ENCODE measurements at regions not wholly inside any gene's neighbourhood (a gene's known extent, or its start where the extent isn't known, plus 50 kb on each side); places are given as distances from the start of the nearest gene placed in this dataset.

- CTCF ChIA-PET = no interaction called here
- H3K4me1 ChIP-seq (ENCODE audit: control insufficient read depth, insufficient read depth, low read length) = no peaks in the 10 kb centered on the region
Measured at GRCh38 chr5:13519131-13519530, 425.4 kb downstream of the DNAH5 start.

GRCh38 chr5:13516195-13516594 is 428.3 kb downstream of the DNAH5 start:
- H3K27ac ChIP-seq (ENCODE audit: extremely low read depth, low read depth, low read length) = no peak overlapping the region
- CTCF ChIA-PET = no interaction called here

More at GRCh38 chr5:13519131-13519530, 425.4 kb downstream of the DNAH5 start:
- Histone ChIP-seq H3K9me3 (ENCODE audit: control insufficient read depth, insufficient read depth, low read depth, low read length) (no peaks in the 10 kb centered on the region), H3K4me3 (ENCODE audit: low read depth, low read length) (no peak overlapping the region), H3K36me3 (ENCODE audit: control insufficient read depth in 2 of 2, insufficient read depth in 1 of 2, low read length in 2 of 2) (no peaks in the 10 kb centered on the region), H3K27ac (ENCODE audit: extremely low read depth, low read depth, low read length) (no peak overlapping the region)
- no peak for TF ChIP-seq ZNF473 (tag by site-specific recombination; IDR thresholded peaks at IDR 0.05)
- TF ChIP-seq ZNF629 (tag by site-specific recombination; IDR thresholded peaks at IDR 0.05) = no peak
- no peak for TF ChIP-seq HOXC10 (CRISPR knock-in tag; IDR thresholded peaks at IDR 0.05)
- TF ChIP-seq ZNF202 (tag by site-specific recombination; IDR thresholded peaks at IDR 0.05; ENCODE audit: borderline replicate concordance) = no peak
- POLR2A ChIA-PET = no interaction called here

GRCh38 chr5:13511442-13511841 is 433.0 kb downstream of the DNAH5 start:
- POLR2A ChIA-PET = no interaction called here
- Histone ChIP-seq H3K27ac (ENCODE audit: extremely low read depth, low read depth, low read length) (no peak overlapping the region), H3K36me3 (ENCODE audit: control insufficient read depth in 2 of 2, insufficient read depth in 1 of 2, low read length in 2 of 2) (no peaks in the 10 kb centered on the region), H3K9me3 (ENCODE audit: control insufficient read depth, insufficient read depth, low read depth, low read length) (no peaks in the 10 kb centered on the region), H3K4me3 (ENCODE audit: low read depth, low read length) (no peak overlapping the region), H3K4me1 (ENCODE audit: control insufficient read depth, insufficient read depth, low read length) (no peaks in the 10 kb centered on the region)
- TF ChIP-seq ZEB2 (tag by site-specific recombination; IDR thresholded peaks at IDR 0.05) (no peak), ZNF629 (tag by site-specific recombination; IDR thresholded peaks at IDR 0.05) (no peak), REST (tag by site-specific recombination; IDR thresholded peaks at IDR 0.05) (no peak), ZNF10 (tag by site-specific recombination; IDR thresholded peaks at IDR 0.05) (no peak), ZNF610 (tag by site-specific recombination; IDR thresholded peaks at IDR 0.05; ENCODE audit: borderline replicate concordance) (no peak), ZNF2 (tag by site-specific recombination; IDR thresholded peaks at IDR 0.05) (no peak), ZBTB49 (tag by site-specific recombination; IDR thresholded peaks at IDR 0.05; ENCODE audit: low read depth) (no peak), ZFHX2 (tag by site-specific recombination; conservative IDR thresholded peaks at IDR 0.05) (no peak), ZFP69B (tag by site-specific recombination; IDR thresholded peaks at IDR 0.05) (no peak), ZNF48 (tag by site-specific recombination; IDR thresholded peaks at IDR 0.05) (no peak), TSHZ1 (tag by site-specific recombination; IDR thresholded peaks at IDR 0.05; ENCODE audit: borderline replicate concordance) (no peak), YY2 (tag by site-specific recombination; IDR thresholded peaks at IDR 0.05) (no peak), ZNF530 (tag by site-specific recombination; IDR thresholded peaks at IDR 0.05; ENCODE audit: low read depth) (no peak)
- CTCF ChIA-PET = no interaction called here

More at GRCh38 chr5:13516195-13516594, 428.3 kb downstream of the DNAH5 start:
- no peaks in the 10 kb centered on the region for H3K36me3 ChIP-seq (ENCODE audit: control insufficient read depth in 2 of 2, insufficient read depth in 1 of 2, low read length in 2 of 2)
- TF ChIP-seq ZNF274 (IDR thresholded peaks at IDR 0.05; ENCODE audit: low read length) (no peak), ZNF274 (tag by site-specific recombination; IDR thresholded peaks at IDR 0.05; ENCODE audit: borderline replicate concordance) (no peak), ZNF580 (tag by site-specific recombination; IDR thresholded peaks at IDR 0.05) (no peak)
- H3K4me3 ChIP-seq (ENCODE audit: low read depth, low read length) = no peak overlapping the region
- POLR2A ChIA-PET = no interaction called here
- H3K4me1 ChIP-seq (ENCODE audit: control insufficient read depth, insufficient read depth, low read length) = no peaks in the 10 kb centered on the region
- no peaks in the 10 kb centered on the region for H3K9me3 ChIP-seq (ENCODE audit: control insufficient read depth, insufficient read depth, low read depth, low read length)
